ENCODE measurements at regions not wholly inside any gene's neighbourhood (a gene's known extent, or its start where the extent isn't known, plus 50 kb on each side); places are given as distances from the start of the nearest gene placed in this dataset.

GRCh38 chr18:60925892-60926291 lies 407.3 kb upstream of the CDH20 start:
- TF ChIP-seq ZNF565 (CRISPR knock-in tag; conservative IDR thresholded peaks at IDR 0.05; ENCODE audit: low read depth) (no peak), TCF4 (CRISPR knock-in tag; IDR thresholded peaks at IDR 0.05; ENCODE audit: borderline replicate concordance) (no peak), RARB (CRISPR knock-in tag; IDR thresholded peaks at IDR 0.05) (no peak), ZFP30 (CRISPR knock-in tag; IDR thresholded peaks at IDR 0.05) (no peak), TSHZ2 (CRISPR knock-in tag; IDR thresholded peaks at IDR 0.05) (no peak), OSR1 (CRISPR knock-in tag; IDR thresholded peaks at IDR 0.05) (no peak), PATZ1 (CRISPR knock-in tag; IDR thresholded peaks at IDR 0.05; ENCODE audit: borderline replicate concordance) (no peak), ISL1 (CRISPR knock-in tag; IDR thresholded peaks at IDR 0.05) (no peak), CSRNP3 (CRISPR knock-in tag; IDR thresholded peaks at IDR 0.05) (no peak), BACH2 (CRISPR knock-in tag; IDR thresholded peaks at IDR 0.05; ENCODE audit: borderline replicate concordance) (no peak), POU6F1 (CRISPR knock-in tag; IDR thresholded peaks at IDR 0.05; ENCODE audit: borderline replicate concordance, low read depth) (no peak), ZFP3 (CRISPR knock-in tag; IDR thresholded peaks at IDR 0.05) (no peak)
- no peak for ATAC-seq

- TF ChIP-seq GLIS3 (CRISPR knock-in tag; IDR thresholded peaks at IDR 0.05) (no peak), ESRRG (CRISPR knock-in tag; IDR thresholded peaks at IDR 0.05) (no peak), TCF4 (CRISPR knock-in tag; IDR thresholded peaks at IDR 0.05; ENCODE audit: borderline replicate concordance) (no peak), CSDC2 (CRISPR knock-in tag; IDR thresholded peaks at IDR 0.05) (no peak), PATZ1 (CRISPR knock-in tag; IDR thresholded peaks at IDR 0.05; ENCODE audit: borderline replicate concordance) (no peak), OSR1 (CRISPR knock-in tag; IDR thresholded peaks at IDR 0.05) (no peak), CSRNP3 (CRISPR knock-in tag; IDR thresholded peaks at IDR 0.05) (no peak), ISL1 (CRISPR knock-in tag; IDR thresholded peaks at IDR 0.05) (no peak), ZNF70 (CRISPR knock-in tag; IDR thresholded peaks at IDR 0.05) (no peak)
- no peak for ATAC-seq
Observed at GRCh38 chr18:60929966-60930365, 403.3 kb upstream of the CDH20 start.

- TF ChIP-seq CREB5 (CRISPR knock-in tag; IDR thresholded peaks at IDR 0.05; ENCODE audit: low read depth) (no peak), PATZ1 (CRISPR knock-in tag; IDR thresholded peaks at IDR 0.05; ENCODE audit: borderline replicate concordance) (no peak), ZNF8 (CRISPR knock-in tag; IDR thresholded peaks at IDR 0.05) (no peak), ZNF70 (CRISPR knock-in tag; IDR thresholded peaks at IDR 0.05) (no peak)
- ATAC-seq: peak; percentile 35; the same call in 1 of the 3 replicates
Observed at GRCh38 chr18:60935041-60935910, 398.0 kb upstream of the CDH20 start.

All from SK-N-SH treated with all-trans-retinoic acid at 6 μM for 48 hours (cell line).